Effector memory CD8-positive, alpha-beta T cell (primary cell): ENCODE measurements at regions not wholly inside any gene's neighbourhood (a gene's known extent, or its start where the extent isn't known, plus 50 kb on each side); places are given as distances from the start of the nearest gene placed in this dataset.

ENCODE experiments used
- ATAC-seq: fragments of 150-1000 bp; cut with Tn5 transposase; replicated peaks from 2 replicates; pipeline ENCODE4 v1.10.0; 2021; ENCODE audit warnings: mild to moderate bottlenecking, moderate library complexity
- DNase-seq, 3 experiments: peaks; one replicate each; pipeline ENCODE4 v3.0.0; 2021
- H3K27ac Mint-ChIP-seq, 2 donors: one replicate each; pipeline ENCODE4 v1.8.0; 2022; ENCODE audit warnings: mild to moderate bottlenecking in 2 of 2, mixed read lengths in 2 of 2, moderate library complexity in 2 of 2
- H3K27me3 Mint-ChIP-seq, 2 donors: one replicate each; pipeline ENCODE4 v1.8.0; 2022; ENCODE audit warnings: mixed read lengths in 2 of 2
- H3K36me3 Mint-ChIP-seq: one replicate; pipeline ENCODE4 v1.8.0; 2022; ENCODE audit warnings: mild to moderate bottlenecking, moderate library complexity, mixed read lengths; ENCODE audit not compliant: insufficient read depth
- H3K4me1 Mint-ChIP-seq, 2 donors: one replicate each; pipeline ENCODE4 v1.8.0; 2022; ENCODE audit warnings: low read depth in 2 of 2, mixed read lengths in 2 of 2
- H3K4me3 Mint-ChIP-seq, 2 donors: one replicate each; pipeline ENCODE4 v1.8.0; 2022; ENCODE audit warnings: mild to moderate bottlenecking in 2 of 2, mixed read lengths in 2 of 2, moderate library complexity in 2 of 2
- H3K9me3 Mint-ChIP-seq, 2 donors: one replicate each; pipeline ENCODE4 v1.8.0; 2022; ENCODE audit warnings: mixed read lengths in 2 of 2

- no peak overlapping the region for H3K27ac Mint-ChIP-seq
- DNase-seq (no peak), ATAC-seq (no peak)
- no peaks in the 10 kb centered on the region for H3K9me3 Mint-ChIP-seq
- no peaks in the 10 kb centered on the region for H3K27me3 Mint-ChIP-seq
- no peaks in the 10 kb centered on the region for H3K4me1 Mint-ChIP-seq
- H3K36me3 Mint-ChIP-seq: no peaks in the 10 kb centered on the region
- H3K4me3 Mint-ChIP-seq: no peak overlapping the region
Measured at GRCh38 chr13:22223411-22223810, 552.5 kb downstream of the FGF9 start.

- H3K27ac Mint-ChIP-seq: peak overlapping the region in 1 of 2 donors; percentile 84
Measured at GRCh38 chr13:22226086-22226485, 555.2 kb downstream of the FGF9 start.

GRCh38 chr13:22227895-22228294 is 557.0 kb downstream of the FGF9 start:
- DNase-seq (no peak), ATAC-seq (no peak)
- Mint-ChIP-seq H3K27me3 (peaks cover 0 to 7% of the 10 kb centered on the region in 2 donors), H3K9me3 (no peaks in the 10 kb centered on the region), H3K36me3 (no peaks in the 10 kb centered on the region), H3K4me3 (no peak overlapping the region), H3K27ac (no peak overlapping the region), H3K4me1 (peaks cover 3 to 16% of the 10 kb centered on the region in 2 donors)

More at GRCh38 chr13:22226086-22226485, 555.2 kb downstream of the FGF9 start:
- H3K4me1 Mint-ChIP-seq: peaks cover 3 to 9% of the 10 kb centered on the region in 2 donors
- ATAC-seq (no peak), DNase-seq (no peak)
- peaks cover 0 to 5% of the 10 kb centered on the region in 2 donors for H3K27me3 Mint-ChIP-seq
- no peak overlapping the region for H3K4me3 Mint-ChIP-seq
- H3K9me3 Mint-ChIP-seq: no peaks in the 10 kb centered on the region
- no peaks in the 10 kb centered on the region for H3K36me3 Mint-ChIP-seq

DNA sequence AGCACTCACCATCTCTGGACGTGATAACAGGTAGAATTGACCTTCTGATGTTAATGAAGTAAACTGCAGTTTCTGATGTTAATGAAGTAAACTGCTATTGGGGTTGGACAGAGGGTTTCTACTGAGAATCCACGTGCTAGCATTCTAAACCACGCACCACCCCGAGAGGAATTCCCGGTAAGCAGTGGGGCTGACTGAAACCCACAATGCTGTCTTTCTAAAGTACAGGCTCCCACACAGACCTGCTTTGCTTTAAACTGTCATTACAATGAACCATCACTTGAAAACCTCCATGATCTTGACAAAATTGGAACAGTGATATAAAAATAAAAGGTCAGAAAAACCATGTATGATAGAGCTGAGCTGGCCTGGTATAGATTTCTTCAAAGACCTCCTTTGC is 559.0 kb downstream of the FGF9 start:
- Mint-ChIP-seq H3K36me3 (no peaks in the 10 kb centered on the region), H3K27ac (no peak overlapping the region), H3K4me1 (peaks cover 3 to 16% of the 10 kb centered on the region in 2 donors), H3K9me3 (no peaks in the 10 kb centered on the region), H3K27me3 (peaks cover 0 to 7% of the 10 kb centered on the region in 2 donors), H3K4me3 (no peak overlapping the region)
- DNase-seq (no peak), ATAC-seq (no peak)

DNA sequence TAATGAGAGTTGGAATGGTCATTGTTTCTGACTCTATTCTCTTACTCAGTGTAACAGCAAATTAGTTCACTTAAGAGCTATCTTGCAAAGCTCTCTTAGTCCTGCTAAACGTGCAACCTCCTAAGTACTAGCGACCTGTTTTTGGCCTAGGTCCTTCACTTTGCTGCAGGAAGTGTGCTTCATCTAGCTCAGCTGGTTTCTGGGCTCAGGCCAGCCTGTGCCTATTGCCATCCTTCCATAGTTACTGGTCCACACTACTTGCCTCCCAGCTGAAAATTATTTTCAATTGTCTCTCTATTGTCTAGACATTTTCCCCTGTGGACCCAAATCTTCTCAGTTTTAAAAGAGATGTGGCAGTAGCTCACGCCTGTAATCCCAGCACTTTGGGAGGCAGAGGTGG is 561.3 kb downstream of the FGF9 start:
- peaks cover 3 to 20% of the 10 kb centered on the region in 2 donors for H3K4me1 Mint-ChIP-seq
- no peak overlapping the region for H3K4me3 Mint-ChIP-seq
- no peaks in the 10 kb centered on the region for H3K36me3 Mint-ChIP-seq
- no peaks in the 10 kb centered on the region for H3K9me3 Mint-ChIP-seq
- ATAC-seq (no peak), DNase-seq (no peak)
- peaks cover 0 to 7% of the 10 kb centered on the region in 2 donors for H3K27me3 Mint-ChIP-seq
- H3K27ac Mint-ChIP-seq: peak overlapping the region; percentile 8 to 46

- Mint-ChIP-seq H3K27ac (peak overlapping the region; percentile 45 to 55), H3K4me3 (no peak overlapping the region), H3K27me3 (peaks cover 0 to 7% of the 10 kb centered on the region in 2 donors), H3K4me1 (peaks cover 3 to 13% of the 10 kb centered on the region in 2 donors), H3K36me3 (no peaks in the 10 kb centered on the region), H3K9me3 (no peaks in the 10 kb centered on the region)
- DNase-seq (no peak), ATAC-seq (peak; percentile 45)
Measured at GRCh38 chr13:22235285-22235949, 564.5 kb downstream of the FGF9 start.

DNA sequence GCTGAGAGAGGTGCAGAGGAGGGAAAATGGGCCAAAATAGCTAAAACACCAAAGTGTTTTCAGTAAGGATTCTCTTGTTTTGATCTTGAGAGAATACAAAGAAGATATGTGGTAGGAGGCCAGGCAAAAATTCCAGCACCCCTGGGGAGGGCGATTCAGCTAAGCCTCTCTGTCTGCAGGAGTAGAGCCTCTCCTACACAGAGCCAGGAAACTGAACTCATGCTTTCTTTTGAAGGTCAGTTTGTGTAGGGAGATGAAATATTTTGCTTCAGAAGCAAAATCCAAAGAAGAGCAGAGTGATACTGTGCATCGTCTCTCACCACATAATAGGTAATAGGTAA is 565.0 kb downstream of the FGF9 start:
- Mint-ChIP-seq H3K36me3 (no peaks in the 10 kb centered on the region), H3K9me3 (no peaks in the 10 kb centered on the region), H3K4me3 (no peak overlapping the region), H3K27me3 (peaks cover 0 to 4% of the 10 kb centered on the region in 2 donors), H3K4me1 (peaks cover 1 to 12% of the 10 kb centered on the region in 2 donors), H3K27ac (peak overlapping the region; percentile 45 to 55)
- ATAC-seq (no peak), DNase-seq (no peak)

GRCh38 chr13:22238269-22238668 is 567.4 kb downstream of the FGF9 start:
- DNase-seq (no peak), ATAC-seq (no peak)
- Mint-ChIP-seq H3K27me3 (no peaks in the 10 kb centered on the region), H3K4me3 (no peak overlapping the region), H3K4me1 (peaks cover 0 to 4% of the 10 kb centered on the region in 2 donors), H3K27ac (no peak overlapping the region), H3K9me3 (no peaks in the 10 kb centered on the region), H3K36me3 (no peaks in the 10 kb centered on the region)

DNA sequence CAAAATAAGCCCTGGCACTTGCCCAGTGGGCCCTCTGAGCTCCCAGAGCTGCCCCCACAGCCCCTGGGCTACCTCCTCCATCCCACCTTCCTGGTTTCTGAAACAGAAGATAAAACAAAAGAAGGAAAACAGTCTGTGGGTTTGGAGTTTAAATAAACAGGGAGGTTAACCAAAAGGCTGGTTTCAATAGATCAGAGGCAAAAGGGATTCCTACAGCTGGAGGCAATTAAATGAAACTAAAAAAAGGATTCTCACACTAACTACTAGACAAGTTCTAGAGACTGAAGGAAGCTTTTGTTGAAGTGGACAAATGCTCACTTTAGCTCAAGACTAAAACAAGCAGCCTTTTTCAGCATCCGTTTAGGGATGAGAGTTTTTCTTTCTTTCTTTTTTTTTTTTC is 569.8 kb downstream of the FGF9 start:
- DNase-seq: no peak
- H3K9me3 Mint-ChIP-seq: no peaks in the 10 kb centered on the region
- peaks cover 3 to 4% of the 10 kb centered on the region in 2 donors for H3K4me1 Mint-ChIP-seq
- H3K27me3 Mint-ChIP-seq: no peaks in the 10 kb centered on the region
- no peak overlapping the region for H3K27ac Mint-ChIP-seq
- H3K36me3 Mint-ChIP-seq: no peaks in the 10 kb centered on the region
- no peak overlapping the region for H3K4me3 Mint-ChIP-seq
- ATAC-seq: no peak

- no peak for DNase-seq
- Mint-ChIP-seq H3K9me3 (no peaks in the 10 kb centered on the region), H3K4me1 (peaks cover 0 to 4% of the 10 kb centered on the region in 2 donors), H3K27ac (peak overlapping the region; percentile 28 to 33), H3K27me3 (no peaks in the 10 kb centered on the region), H3K36me3 (no peaks in the 10 kb centered on the region), H3K4me3 (no peak overlapping the region)
- no peak for ATAC-seq
Measured at GRCh38 chr13:22243469-22244163, 572.7 kb downstream of the FGF9 start.

DNA sequence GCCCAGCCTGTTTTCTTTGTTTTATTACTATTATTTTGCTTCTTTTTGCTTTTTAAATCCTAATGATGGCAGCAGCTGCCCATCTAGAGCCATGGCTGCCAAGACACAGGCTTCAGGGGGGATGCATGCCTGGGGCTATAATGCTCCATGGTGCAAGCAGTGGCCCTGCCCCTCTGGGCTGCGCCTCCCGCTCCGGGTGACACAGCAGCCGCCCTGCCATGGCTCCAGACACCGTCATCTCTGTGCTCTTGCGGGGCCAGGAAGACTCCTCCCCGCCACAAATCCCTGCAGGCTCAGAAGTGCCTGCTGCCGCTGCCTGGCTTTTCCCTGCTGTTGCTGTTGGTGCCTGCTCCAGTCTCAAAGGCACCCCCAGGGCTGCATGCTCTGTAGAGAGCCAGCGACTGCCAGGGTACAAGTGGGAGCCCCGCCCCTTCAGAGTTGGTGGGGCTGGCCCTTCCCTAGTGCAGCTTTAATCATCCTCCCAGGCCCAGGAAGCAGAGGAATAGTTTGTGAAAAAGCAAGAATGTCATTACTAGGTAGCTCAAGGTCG is 581.5 kb downstream of the FGF9 start:
- Mint-ChIP-seq H3K27me3 (no peaks in the 10 kb centered on the region), H3K36me3 (no peaks in the 10 kb centered on the region), H3K4me3 (no peak overlapping the region), H3K9me3 (no peaks in the 10 kb centered on the region), H3K4me1 (no peaks in the 10 kb centered on the region), H3K27ac (no peak overlapping the region)
- ATAC-seq: no peak
- no peak for DNase-seq

DNA sequence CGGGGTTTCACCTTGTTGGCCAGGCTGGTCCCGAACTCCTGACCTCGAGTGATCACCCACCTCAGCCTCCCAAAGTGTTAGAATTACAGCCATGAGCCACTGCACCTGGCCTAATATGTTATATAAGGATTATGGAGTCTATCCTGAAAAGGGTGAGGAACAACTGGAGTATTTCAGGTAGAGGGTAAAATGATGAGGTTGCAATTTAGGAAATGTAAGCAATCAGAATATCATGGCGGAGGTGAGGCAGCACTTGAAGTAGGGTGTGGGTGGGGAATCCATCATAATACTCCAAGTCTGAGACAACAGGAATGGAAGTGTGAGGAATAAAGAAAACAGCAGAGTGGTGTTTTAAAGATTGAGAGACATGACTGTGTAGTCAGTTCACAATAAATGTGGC is 582.2 kb downstream of the FGF9 start:
- H3K9me3 Mint-ChIP-seq: no peaks in the 10 kb centered on the region
- H3K4me3 Mint-ChIP-seq: no peak overlapping the region
- no peak overlapping the region for H3K27ac Mint-ChIP-seq
- ATAC-seq (no peak), DNase-seq (no peak)
- H3K27me3 Mint-ChIP-seq: no peaks in the 10 kb centered on the region
- H3K4me1 Mint-ChIP-seq: no peaks in the 10 kb centered on the region
- no peaks in the 10 kb centered on the region for H3K36me3 Mint-ChIP-seq

DNA sequence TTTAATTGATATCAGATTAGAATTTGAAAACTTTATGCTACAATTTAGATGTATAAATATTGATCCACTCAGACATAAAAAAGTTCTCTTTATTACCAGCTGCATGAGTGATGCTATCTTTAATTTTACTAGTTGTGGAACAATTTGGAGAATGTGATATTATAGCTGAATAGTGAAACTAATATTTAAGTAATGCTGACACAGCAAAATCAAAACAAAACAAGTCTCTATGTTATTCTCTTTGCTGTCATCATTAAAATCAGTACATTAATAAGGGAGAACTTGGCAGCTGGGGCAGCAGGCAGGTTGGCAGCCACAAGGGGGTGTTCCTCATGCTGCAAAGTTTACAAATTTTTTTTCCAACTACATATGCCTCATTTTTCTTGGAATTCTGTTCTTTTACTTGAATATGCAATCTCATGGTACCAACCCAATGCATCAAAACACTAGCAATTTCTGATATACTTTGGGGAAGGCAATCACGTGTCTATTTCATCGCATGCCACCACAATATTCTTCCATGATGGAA is 585.3 kb downstream of the FGF9 start:
- no peaks in the 10 kb centered on the region for H3K4me1 Mint-ChIP-seq
- no peaks in the 10 kb centered on the region for H3K9me3 Mint-ChIP-seq
- no peak for ATAC-seq
- no peak overlapping the region for H3K27ac Mint-ChIP-seq
- H3K36me3 Mint-ChIP-seq: no peaks in the 10 kb centered on the region
- H3K27me3 Mint-ChIP-seq: no peaks in the 10 kb centered on the region
- H3K4me3 Mint-ChIP-seq: no peak overlapping the region
- DNase-seq: no peak
